ENCODE measurements at regions not wholly inside any gene's neighbourhood (a gene's known extent, or its start where the extent isn't known, plus 50 kb on each side); places are given as distances from the start of the nearest gene placed in this dataset.

GRCh38 chr2:9745153-9745899 lies 97.9 kb upstream of the TAF1B start:
- H3K4me3 ChIP-seq (ENCODE audit: low read depth, low read length) = no peak overlapping the region
- TF ChIP-seq, protein P1, sequence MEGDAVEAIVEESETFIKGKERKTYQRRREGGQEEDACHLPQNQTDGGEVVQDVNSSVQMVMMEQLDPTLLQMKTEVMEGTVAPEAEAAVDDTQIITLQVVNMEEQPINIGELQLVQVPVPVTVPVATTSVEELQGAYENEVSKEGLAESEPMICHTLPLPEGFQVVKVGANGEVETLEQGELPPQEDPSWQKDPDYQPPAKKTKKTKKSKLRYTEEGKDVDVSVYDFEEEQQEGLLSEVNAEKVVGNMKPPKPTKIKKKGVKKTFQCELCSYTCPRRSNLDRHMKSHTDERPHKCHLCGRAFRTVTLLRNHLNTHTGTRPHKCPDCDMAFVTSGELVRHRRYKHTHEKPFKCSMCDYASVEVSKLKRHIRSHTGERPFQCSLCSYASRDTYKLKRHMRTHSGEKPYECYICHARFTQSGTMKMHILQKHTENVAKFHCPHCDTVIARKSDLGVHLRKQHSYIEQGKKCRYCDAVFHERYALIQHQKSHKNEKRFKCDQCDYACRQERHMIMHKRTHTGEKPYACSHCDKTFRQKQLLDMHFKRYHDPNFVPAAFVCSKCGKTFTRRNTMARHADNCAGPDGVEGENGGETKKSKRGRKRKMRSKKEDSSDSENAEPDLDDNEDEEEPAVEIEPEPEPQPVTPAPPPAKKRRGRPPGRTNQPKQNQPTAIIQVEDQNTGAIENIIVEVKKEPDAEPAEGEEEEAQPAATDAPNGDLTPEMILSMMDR (IDR thresholded peaks at IDR 0.05; ENCODE audit: low read depth, low read length) = no peak

DNA sequence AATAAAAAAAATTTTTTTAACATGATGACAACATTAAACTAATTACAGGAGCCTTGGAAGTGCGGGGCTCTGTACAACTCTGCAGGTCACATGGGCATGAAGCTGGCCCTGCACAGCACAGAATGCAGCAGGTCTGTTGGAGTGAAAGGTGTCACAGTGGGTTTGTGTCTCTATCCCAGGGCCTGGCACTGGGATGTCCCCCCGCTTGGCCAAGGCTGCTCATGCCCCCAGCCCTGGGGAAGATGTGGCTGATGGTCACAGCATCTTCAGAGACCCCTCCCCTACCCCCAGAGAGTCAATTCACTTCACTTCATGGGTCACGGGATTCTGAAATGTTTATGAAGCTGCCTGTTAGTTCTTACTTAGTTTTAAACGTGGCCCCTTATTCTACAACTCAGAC lies 95.9 kb upstream of the TAF1B start:
- TF ChIP-seq, protein P1 (IDR thresholded peaks at IDR 0.05; ENCODE audit: low read depth, low read length) = no peak
- no peak overlapping the region for H3K4me3 ChIP-seq (ENCODE audit: low read depth, low read length)

- no peak overlapping the region for H3K4me3 ChIP-seq (ENCODE audit: low read depth, low read length)
- TF ChIP-seq, protein P1 (IDR thresholded peaks at IDR 0.05; ENCODE audit: low read depth, low read length) = no peak
Measured at GRCh38 chr2:9748577-9748976, 94.7 kb upstream of the TAF1B start.

DNA sequence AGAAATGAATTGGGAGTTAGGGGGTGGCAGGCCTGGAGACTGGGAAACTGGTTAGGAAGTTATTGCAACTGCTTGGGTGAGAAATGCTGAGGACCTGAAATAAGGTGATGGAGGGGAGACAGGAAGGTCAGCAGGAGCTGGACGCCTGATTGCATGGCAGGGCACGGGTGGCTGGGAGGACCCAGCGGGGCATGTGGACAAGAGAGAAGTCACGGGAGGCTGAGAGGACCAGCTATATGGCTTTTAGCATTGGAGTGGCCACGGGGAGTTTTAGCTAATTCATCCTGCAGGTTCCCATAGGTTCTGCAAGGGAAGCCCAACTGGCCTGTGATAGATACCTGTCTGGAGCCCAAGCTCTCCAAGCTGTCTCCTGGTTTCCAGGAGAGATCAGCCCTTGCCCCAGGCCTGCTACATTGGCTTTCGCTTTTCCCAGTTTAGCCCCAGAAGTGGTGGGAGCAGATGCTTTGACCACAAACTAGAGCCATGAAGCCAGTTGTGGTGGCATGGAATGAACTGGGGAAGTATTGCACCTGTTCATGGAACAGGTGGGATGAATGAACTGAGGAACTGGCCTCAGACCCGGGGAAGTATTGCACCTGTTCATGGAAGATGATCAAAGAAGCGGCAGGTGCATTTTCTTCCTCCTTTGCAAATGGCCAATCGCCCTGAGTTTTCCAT lies 93.6 kb upstream of the TAF1B start:
- TF ChIP-seq, protein P1 (IDR thresholded peaks at IDR 0.05; ENCODE audit: low read depth, low read length) = no peak
- H3K4me3 ChIP-seq (ENCODE audit: low read depth, low read length) = no peak overlapping the region

- TF ChIP-seq, protein P1 (IDR thresholded peaks at IDR 0.05; ENCODE audit: low read depth, low read length) = no peak
- no peak overlapping the region for H3K4me3 ChIP-seq (ENCODE audit: low read depth, low read length)
Measured at GRCh38 chr2:9750224-9751215, 92.8 kb upstream of the TAF1B start.

DNA sequence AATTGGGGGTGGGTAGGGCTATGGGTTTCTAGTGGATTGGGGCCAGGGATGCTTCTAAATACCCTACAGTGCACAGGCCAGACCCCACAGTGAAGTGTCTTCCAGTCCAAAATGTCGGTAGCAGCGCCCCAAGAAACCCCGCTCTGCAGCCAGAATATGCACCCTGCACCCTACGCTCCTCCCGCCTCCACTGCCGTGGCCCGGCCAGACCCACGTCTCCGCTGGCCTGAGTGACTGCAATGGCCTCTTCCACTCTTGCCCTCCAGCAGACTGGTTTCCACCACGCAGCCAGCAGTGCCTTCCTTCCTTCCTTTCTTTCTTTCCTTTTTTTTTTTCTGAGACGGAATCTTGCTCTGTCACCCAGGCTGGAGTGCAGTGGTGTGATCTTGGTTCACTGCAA lies 91.4 kb upstream of the TAF1B start:
- TF ChIP-seq, protein P1 (IDR thresholded peaks at IDR 0.05; ENCODE audit: low read depth, low read length) = no peak
- no peak overlapping the region for H3K4me3 ChIP-seq (ENCODE audit: low read depth, low read length)

Measured in WI38 (cell line).